GM18505 (cell line): ENCODE measurements at regions not wholly inside any gene's neighbourhood (a gene's known extent, or its start where the extent isn't known, plus 50 kb on each side); places are given as distances from the start of the nearest gene placed in this dataset.

ENCODE experiments used
- ATAC-seq: cut with Tn5 transposase; IDR thresholded peaks from one replicate; pipeline ENCODE4 v1.9.1; 2021; ENCODE audit not compliant: unreplicated experiment
- POLR2A ChIP-seq: IDR thresholded peaks from 4 replicates; pipeline ENCODE4 v1.6.1; 2011; ENCODE audit warnings: borderline replicate concordance; ENCODE audit not compliant: insufficient read depth, insufficient read length; ENCODE audit errors: extremely low read depth

DNA sequence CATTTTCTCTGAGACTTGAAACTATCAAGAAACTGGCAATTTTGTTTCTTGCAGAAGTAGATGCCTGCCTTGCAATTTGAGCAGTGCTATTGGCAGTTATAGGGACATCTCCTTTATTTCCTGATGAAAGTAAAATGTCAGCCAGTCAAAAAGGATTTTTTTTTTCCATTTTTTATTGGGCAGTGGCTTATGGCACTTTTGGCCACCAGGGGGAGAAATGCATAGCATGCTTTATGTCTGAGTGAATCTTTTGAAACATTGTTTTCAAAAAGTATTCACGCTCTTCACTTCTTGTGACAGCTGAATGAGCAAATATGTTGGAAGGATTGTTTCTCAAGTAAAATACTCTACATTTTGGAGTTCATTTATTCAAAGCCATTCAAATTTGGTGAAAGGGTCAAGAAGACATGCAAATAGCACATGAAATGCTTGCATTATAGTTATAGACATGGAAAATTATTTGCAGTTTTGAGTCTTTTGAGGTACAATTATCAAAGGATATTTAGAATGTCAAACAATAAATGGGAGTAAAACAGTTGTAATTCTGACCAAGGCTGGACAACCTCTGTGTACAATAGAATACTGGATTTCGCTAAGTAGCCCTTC is 491.0 kb downstream of the CDH2 start:
- no peak for ATAC-seq
- no peak for TF ChIP-seq POLR2A

- no peak for ATAC-seq
- no peak for TF ChIP-seq POLR2A
Measured at GRCh38 chr18:27685091-27685490, 491.8 kb downstream of the CDH2 start.

DNA sequence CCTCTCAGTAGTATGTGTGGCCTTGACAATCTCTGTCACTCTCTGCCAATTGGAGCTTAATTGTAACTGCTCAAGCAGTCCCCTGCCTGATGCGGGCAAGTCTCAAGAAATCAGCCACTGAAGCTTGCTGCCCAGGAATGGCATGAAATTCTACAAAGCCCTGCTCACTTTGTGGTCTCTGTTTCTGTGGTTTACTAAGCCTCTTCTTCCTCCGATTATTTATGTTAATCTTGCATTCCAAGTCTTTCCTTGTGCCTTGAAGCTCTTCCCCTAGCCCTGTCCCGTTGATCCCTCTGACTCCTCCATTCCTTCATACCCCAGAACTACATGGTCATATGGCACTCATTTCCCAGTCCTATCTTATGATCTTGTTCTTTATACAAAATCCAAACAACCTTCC is 489.3 kb upstream of the CHST9 start:
- ATAC-seq, result no peak
- no peak for TF ChIP-seq POLR2A

GRCh38 chr18:27673861-27674260 is 488.8 kb upstream of the CHST9 start:
- TF ChIP-seq POLR2A, result no peak
- no peak for ATAC-seq

DNA sequence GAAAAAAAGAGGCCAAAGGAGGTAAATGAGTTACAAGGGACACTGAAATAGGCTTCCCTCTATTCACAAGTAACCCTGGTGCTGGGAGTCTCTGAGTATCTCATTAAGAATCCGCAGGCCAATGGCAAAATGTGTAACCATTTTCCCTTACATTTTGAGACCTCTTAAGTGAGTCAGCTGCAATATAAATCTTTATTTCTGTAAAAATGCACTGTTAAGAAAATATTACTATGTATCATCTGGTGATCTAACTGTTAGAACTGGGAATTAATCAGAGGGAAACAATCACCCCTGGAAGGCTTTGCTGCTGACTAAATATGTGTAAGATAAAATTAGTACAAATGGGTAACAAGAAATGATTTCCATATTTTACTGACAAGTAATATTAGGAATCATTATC is 483.1 kb upstream of the CHST9 start:
- ATAC-seq, result no peak
- TF ChIP-seq POLR2A, result no peak

- TF ChIP-seq POLR2A, result no peak
- ATAC-seq, result no peak
Measured at GRCh38 chr18:27667064-27667463, 482.0 kb upstream of the CHST9 start.

DNA sequence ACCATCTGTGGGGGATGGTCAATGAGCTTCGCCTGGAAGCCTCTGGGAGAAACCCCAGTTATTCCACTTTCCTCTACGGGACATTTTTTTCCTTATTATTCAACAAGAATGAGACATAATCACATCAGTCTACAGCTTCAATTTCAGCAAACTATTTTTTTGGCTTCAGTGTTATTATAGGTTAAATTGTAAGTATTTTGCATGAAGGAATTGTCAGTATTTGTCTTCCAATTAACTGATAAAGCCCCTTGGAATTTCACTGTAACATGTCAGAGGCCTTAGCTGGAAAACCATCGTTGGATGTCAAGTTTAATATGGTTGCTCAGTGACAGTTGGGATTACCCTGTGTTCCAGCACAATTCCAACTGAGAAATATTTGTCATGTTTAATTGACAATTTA is 480.9 kb upstream of the CHST9 start:
- ATAC-seq, result no peak
- no peak for TF ChIP-seq POLR2A

DNA sequence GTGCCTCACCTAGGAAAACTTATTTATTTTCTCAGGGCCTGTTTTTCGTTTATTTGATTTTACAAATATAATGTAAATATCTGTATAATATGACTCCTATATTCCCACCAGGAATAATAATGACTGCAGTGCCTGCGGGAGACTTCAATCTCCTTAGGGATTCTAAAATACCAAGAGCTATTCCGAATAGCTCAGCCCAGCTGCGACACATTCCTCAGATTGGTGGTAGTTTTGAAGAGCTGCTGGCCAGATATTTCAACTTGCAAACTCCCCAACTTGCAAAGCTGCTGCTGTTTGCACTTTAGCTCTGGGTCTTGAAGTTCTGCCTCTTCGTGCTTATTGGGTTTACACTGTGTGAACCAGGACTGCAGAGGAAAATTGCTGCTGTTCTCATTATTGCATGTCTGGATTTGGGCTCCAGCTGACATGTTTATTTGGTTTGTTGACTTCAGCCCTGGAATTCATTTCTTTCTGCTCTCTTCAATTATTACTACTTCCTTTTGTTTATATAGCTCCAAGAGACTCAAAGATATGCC is 480.2 kb upstream of the CHST9 start:
- TF ChIP-seq POLR2A, result no peak
- no peak for ATAC-seq

GRCh38 chr18:27662949-27663348 is 477.8 kb upstream of the CHST9 start:
- no peak for ATAC-seq
- TF ChIP-seq POLR2A, result no peak

DNA sequence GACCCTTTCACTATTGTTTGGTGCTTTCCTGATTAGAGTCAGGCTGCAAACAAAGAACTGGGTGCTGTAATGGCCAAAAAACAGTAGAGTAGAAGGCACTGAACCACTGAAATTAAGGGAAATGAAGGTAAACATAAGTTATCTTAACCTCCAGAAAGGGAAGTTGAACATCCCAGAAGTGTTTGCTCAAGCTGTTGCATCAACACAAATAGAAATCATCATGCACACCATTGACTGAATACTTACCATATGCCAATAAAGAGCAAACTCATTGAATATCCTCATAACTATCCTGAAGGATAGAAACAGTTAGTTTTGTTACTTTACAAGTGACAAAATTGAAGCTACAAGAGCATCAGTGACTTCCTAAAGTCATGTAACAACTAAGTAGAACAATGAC is 477.4 kb upstream of the CHST9 start:
- no peak for TF ChIP-seq POLR2A
- no peak for ATAC-seq

- no peak for ATAC-seq
- no peak for TF ChIP-seq POLR2A
Measured at GRCh38 chr18:27661320-27662018, 476.4 kb upstream of the CHST9 start.

- no peak for ATAC-seq
- no peak for TF ChIP-seq POLR2A
Measured at GRCh38 chr18:27656905-27657304, 471.8 kb upstream of the CHST9 start.

- no peak for TF ChIP-seq POLR2A
- no peak for ATAC-seq
Measured at GRCh38 chr18:27656167-27656778, 471.2 kb upstream of the CHST9 start.

DNA sequence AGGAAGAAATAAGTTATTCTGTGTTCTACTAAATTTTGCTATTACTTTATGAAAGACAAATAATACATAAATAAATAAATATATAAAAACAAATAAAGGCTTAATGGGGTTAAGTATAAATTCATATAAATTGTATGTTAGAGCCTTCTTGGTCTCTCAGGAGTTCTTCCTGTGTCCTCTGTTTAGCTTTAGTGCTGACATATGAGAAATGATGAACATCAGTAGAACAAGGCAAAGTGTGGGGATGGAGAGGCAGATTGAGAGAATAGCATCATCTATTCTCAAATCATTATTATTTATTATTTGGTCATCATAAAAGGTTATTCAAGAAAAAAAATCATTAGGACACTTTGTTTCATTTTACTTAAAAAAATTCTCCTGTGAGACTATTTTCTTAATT is 468.1 kb upstream of the CHST9 start:
- no peak for TF ChIP-seq POLR2A
- no peak for ATAC-seq
